CD4-positive, alpha-beta T cell (primary cell): ENCODE measurements at regions not wholly inside any gene's neighbourhood (a gene's known extent, or its start where the extent isn't known, plus 50 kb on each side); places are given as distances from the start of the nearest gene placed in this dataset.

Source experiments
- ATAC-seq: fragments of 200-7000 bp; cut with Tn5 transposase; one replicate; pipeline ENCODE4 v1.10.0; 2022; ENCODE audit warnings: mild to moderate bottlenecking; ENCODE audit not compliant: poor library complexity
- CTCF ChIA-PET: fragments of 350-600 bp; sonication (Branson Sonifier 250); formaldehyde crosslinking; loops from one replicate; lab custom pipeline; 2021; ENCODE audit warnings: antibody characterized with exemption, inconsistent platforms; lab: Charles Lee
- POLR2A ChIA-PET: fragments of 350-600 bp; sonication (Branson Sonifier 250); formaldehyde crosslinking; loops from one replicate; lab custom pipeline; 2021; ENCODE audit warnings: antibody characterized with exemption, inconsistent platforms; lab: Charles Lee
- DNase-seq, 14 experiments: peaks; one replicate each; pipeline ENCODE4 v3.0.0-alpha.2; 2013 to 2020; ENCODE audit warnings: mixed read lengths in 2 of 14
- H3K27ac ChIP-seq, 2 donors: one replicate each; pipeline versions ENCODE4 v1.5.1 to v1.7.0; 2013; ENCODE audit warnings: low read length in 2 of 2, low read depth in 1 of 2, mild to moderate bottlenecking in 1 of 2
- H3K27me3 ChIP-seq, 2 experiments: 1 replicate in 1 of 2; 2 replicates in 1 of 2; pipeline versions ENCODE4 v1.6.1 to v1.7.0; 2013; ENCODE audit warnings: low read length in 2 of 2, control low read depth in 1 of 2, mild to moderate bottlenecking in 1 of 2, moderate library complexity in 1 of 2; ENCODE audit not compliant: insufficient read depth in 2 of 2, control insufficient read depth in 1 of 2
- H3K36me3 ChIP-seq: one replicate; pipeline ENCODE4 v1.6.1; 2013; ENCODE audit warnings: low read length, control low read depth; ENCODE audit not compliant: insufficient read depth
- H3K4me1 ChIP-seq: one replicate; pipeline ENCODE4 v1.6.1; 2013; ENCODE audit warnings: low read length, control low read depth; ENCODE audit not compliant: insufficient read depth
- H3K4me3 ChIP-seq: one replicate; pipeline ENCODE4 v1.5.1; 2013; ENCODE audit warnings: mild to moderate bottlenecking, low read length, moderate library complexity
- H3K9me3 ChIP-seq, 2 experiments: 1 replicate in 1 of 2; 2 replicates in 1 of 2; pipeline versions ENCODE4 v1.6.1 to v1.7.0; 2013; ENCODE audit warnings: low read length in 2 of 2, mild to moderate bottlenecking in 2 of 2, control low read depth in 1 of 2, moderate library complexity in 1 of 2; ENCODE audit not compliant: control insufficient read depth in 1 of 2, insufficient read depth in 1 of 2
- H3K27ac Mint-ChIP-seq: one replicate; pipeline ENCODE4 v1.8.0; 2020; ENCODE audit warnings: mixed read lengths
- H3K27me3 Mint-ChIP-seq: one replicate; pipeline ENCODE4 v1.8.0; 2021; ENCODE audit warnings: mixed read lengths
- H3K36me3 Mint-ChIP-seq: one replicate; pipeline ENCODE4 v1.8.0; 2021; ENCODE audit warnings: low read depth, mixed read lengths
- H3K4me1 Mint-ChIP-seq: one replicate; pipeline ENCODE4 v1.8.0; 2021; ENCODE audit warnings: low read depth, mixed read lengths
- H3K4me3 Mint-ChIP-seq: one replicate; pipeline ENCODE4 v1.8.0; 2020; ENCODE audit warnings: mild to moderate bottlenecking, mixed read lengths
- H3K9me3 Mint-ChIP-seq: one replicate; pipeline ENCODE4 v1.8.0; 2020; ENCODE audit warnings: mixed read lengths
- intact Hi-C, 2 experiments: fragments of 100-400 bp; cut with DNase I in 1 of 2; cut with micrococcal nuclease in 1 of 2; formaldehyde crosslinking; loops; one replicate each; pipeline versions ENCODE4 v1.15.1 to v1.9.0; 2023 to 2025; cut with DNase I, micrococcal nuclease
- TF ChIP-seq, protein P1 (sequence below): fragments of 200-600 bp; IDR thresholded peaks from one replicate; pipeline ENCODE4 v1.8.0; 2022; ENCODE audit warnings: antibody characterized with exemption, mild to moderate bottlenecking

DNA sequence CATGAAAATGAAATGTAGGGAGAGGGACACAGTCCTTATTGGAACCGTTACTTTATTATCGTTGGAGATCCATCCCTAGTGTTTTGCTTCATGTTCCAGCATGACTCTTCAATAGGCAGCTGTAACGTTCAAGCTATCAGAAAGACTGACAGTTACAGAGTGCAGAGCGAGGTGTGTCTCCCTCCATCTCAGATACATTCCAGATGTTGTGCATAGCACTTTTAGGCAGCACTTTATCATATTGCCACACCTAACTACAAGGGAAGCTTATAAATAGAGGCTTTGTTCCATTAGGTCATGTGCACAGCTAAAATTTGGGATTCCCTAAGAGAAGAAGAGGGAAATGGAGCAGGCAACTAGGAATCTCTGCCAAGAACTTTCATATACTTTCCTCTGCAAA, 1009.6 kb downstream of the ROBO2 start:
- DNase-seq (no peak), ATAC-seq (no peak)
- intact Hi-C loops: no loop called here
- H3K27ac ChIP-seq: no peak overlapping the region
- H3K4me3 ChIP-seq: no peak overlapping the region
- CTCF ChIA-PET: no interaction called here
- H3K36me3 ChIP-seq: no peaks in the 10 kb centered on the region
- no peaks in the 10 kb centered on the region for H3K4me1 Mint-ChIP-seq
- no peaks in the 10 kb centered on the region for H3K36me3 Mint-ChIP-seq
- POLR2A ChIA-PET: no interaction called here
- H3K4me3 Mint-ChIP-seq: no peak overlapping the region
- TF ChIP-seq, protein P1, sequence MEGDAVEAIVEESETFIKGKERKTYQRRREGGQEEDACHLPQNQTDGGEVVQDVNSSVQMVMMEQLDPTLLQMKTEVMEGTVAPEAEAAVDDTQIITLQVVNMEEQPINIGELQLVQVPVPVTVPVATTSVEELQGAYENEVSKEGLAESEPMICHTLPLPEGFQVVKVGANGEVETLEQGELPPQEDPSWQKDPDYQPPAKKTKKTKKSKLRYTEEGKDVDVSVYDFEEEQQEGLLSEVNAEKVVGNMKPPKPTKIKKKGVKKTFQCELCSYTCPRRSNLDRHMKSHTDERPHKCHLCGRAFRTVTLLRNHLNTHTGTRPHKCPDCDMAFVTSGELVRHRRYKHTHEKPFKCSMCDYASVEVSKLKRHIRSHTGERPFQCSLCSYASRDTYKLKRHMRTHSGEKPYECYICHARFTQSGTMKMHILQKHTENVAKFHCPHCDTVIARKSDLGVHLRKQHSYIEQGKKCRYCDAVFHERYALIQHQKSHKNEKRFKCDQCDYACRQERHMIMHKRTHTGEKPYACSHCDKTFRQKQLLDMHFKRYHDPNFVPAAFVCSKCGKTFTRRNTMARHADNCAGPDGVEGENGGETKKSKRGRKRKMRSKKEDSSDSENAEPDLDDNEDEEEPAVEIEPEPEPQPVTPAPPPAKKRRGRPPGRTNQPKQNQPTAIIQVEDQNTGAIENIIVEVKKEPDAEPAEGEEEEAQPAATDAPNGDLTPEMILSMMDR: no peak
- peaks cover 0 to 3% of the 10 kb centered on the region in 2 experiments for H3K9me3 ChIP-seq
- peaks cover 2% of the 10 kb centered on the region for H3K9me3 Mint-ChIP-seq
- no peaks in the 10 kb centered on the region for H3K27me3 ChIP-seq
- no peaks in the 10 kb centered on the region for H3K4me1 ChIP-seq
- H3K27ac Mint-ChIP-seq: no peak overlapping the region
- no peaks in the 10 kb centered on the region for H3K27me3 Mint-ChIP-seq

DNA sequence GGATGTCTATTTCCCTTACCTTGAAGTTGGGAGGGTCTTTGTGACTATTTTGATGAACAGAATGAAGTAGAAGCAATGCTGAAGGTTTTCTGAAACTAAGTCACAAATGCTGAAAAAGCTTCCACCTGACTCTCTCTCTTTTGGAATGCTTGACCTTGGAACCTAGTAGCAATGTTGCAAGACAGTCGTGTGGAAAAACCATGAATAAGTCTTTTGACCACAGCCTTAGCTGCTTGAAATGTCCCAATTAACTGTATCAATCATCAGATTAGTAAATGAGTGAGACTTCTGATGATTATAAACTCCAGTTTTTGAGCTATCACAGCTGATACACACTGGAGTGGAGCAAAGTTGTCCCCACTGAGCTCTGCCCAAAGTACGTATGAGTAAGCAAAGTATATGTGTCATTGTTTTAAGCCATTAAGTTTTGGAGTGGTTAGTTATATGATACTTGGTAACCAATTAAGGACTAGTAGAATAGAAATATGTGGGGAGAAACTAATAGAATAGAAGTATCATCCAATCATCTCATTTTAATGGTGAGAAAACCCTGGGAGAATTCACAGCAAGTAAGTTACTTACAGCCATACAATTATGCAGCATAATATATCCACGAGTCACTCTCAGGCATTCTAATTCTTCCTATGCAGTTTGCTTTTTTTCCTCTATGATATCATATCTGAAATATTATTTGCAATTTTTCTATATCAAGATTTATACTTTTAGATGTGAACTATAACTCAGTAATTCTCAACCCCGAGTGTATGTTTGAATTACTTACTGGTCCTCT, 1010.6 kb downstream of the ROBO2 start:
- CTCF ChIA-PET: no interaction called here
- no peaks in the 10 kb centered on the region for H3K36me3 Mint-ChIP-seq
- no peak overlapping the region for H3K27ac Mint-ChIP-seq
- no peak for ATAC-seq
- Histone ChIP-seq H3K4me1 (no peaks in the 10 kb centered on the region), H3K27me3 (no peaks in the 10 kb centered on the region), H3K27ac (no peak overlapping the region), H3K4me3 (no peak overlapping the region), H3K36me3 (no peaks in the 10 kb centered on the region), H3K9me3 (peaks cover 0 to 3% of the 10 kb centered on the region in 2 experiments)
- H3K27me3 Mint-ChIP-seq: no peaks in the 10 kb centered on the region
- H3K9me3 Mint-ChIP-seq: peaks cover 2% of the 10 kb centered on the region
- no peaks in the 10 kb centered on the region for H3K4me1 Mint-ChIP-seq
- POLR2A ChIA-PET: no interaction called here
- H3K4me3 Mint-ChIP-seq: no peak overlapping the region
- TF ChIP-seq, protein P1: no peak
- no peak for DNase-seq
- intact Hi-C loops: no loop called here

DNA sequence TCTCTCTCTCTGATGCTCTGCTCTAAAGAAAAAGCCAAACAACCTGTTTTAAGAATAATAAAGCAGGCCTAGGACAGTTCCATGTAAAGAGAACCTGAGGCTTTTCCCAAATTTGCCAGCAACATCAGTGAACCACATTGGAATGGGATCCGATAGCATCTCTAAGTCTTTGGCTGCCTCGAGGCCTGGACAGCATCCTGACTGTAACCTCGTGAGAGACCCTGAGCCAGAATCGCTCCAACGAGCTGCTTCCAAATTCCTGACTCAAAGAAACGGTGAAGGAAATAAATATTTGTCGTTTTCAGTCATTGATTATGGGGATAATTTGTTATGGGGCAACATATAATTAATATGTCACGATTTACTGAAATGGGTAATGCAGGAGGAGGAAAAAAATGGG, 1012.8 kb downstream of the ROBO2 start:
- CTCF ChIA-PET: no interaction called here
- Histone ChIP-seq H3K9me3 (peaks cover 0 to 7% of the 10 kb centered on the region in 2 experiments), H3K4me3 (no peak overlapping the region), H3K36me3 (no peaks in the 10 kb centered on the region), H3K27me3 (no peaks in the 10 kb centered on the region), H3K27ac (no peak overlapping the region), H3K4me1 (no peaks in the 10 kb centered on the region)
- no peak for ATAC-seq
- intact Hi-C loops: no loop called here
- Mint-ChIP-seq H3K27me3 (no peaks in the 10 kb centered on the region), H3K4me3 (no peak overlapping the region), H3K36me3 (no peaks in the 10 kb centered on the region), H3K4me1 (no peaks in the 10 kb centered on the region), H3K9me3 (peaks cover 2% of the 10 kb centered on the region), H3K27ac (no peak overlapping the region)
- TF ChIP-seq, protein P1: no peak
- POLR2A ChIA-PET: no interaction called here
- no peak for DNase-seq
